Parathyroid adenoma (tissue), 2 donors: ENCODE measurements at regions not wholly inside any gene's neighbourhood (a gene's known extent, or its start where the extent isn't known, plus 50 kb on each side); places are given as distances from the start of the nearest gene placed in this dataset.

Experiments used
- H2AFZ ChIP-seq: fragments of 300-600 bp; sonication (generic); one replicate; pipeline ENCODE4 v1.7.0; 2017; ENCODE audit warnings: antibody characterized with exemption, mild to moderate bottlenecking
- H3K27ac ChIP-seq: fragments of 300-600 bp; sonication (generic); one replicate; pipeline ENCODE4 v1.7.0; 2017
- H3K27me3 ChIP-seq: fragments of 300-600 bp; sonication (generic); one replicate; pipeline ENCODE4 v1.7.0; 2017; ENCODE audit warnings: low read length; ENCODE audit not compliant: control insufficient read depth, insufficient read depth
- H3K36me3 ChIP-seq: fragments of 300-600 bp; sonication (generic); one replicate; pipeline ENCODE4 v1.7.0; 2017; ENCODE audit warnings: low read length; ENCODE audit not compliant: control insufficient read depth, insufficient read depth
- H3K4me1 ChIP-seq: fragments of 300-600 bp; sonication (generic); one replicate; pipeline ENCODE4 v1.7.0; 2017; ENCODE audit warnings: control low read depth
- H3K4me2 ChIP-seq: fragments of 300-600 bp; sonication (generic); one replicate; pipeline ENCODE4 v1.7.0; 2017; ENCODE audit warnings: low read length
- H3K4me3 ChIP-seq: fragments of 300-600 bp; sonication (generic); one replicate; pipeline ENCODE4 v1.7.0; 2017; ENCODE audit warnings: low read depth, low read length
- H3K79me2 ChIP-seq: fragments of 300-600 bp; sonication (generic); one replicate; pipeline ENCODE4 v1.7.0; 2017; ENCODE audit warnings: control low read depth
- H3K9ac ChIP-seq: fragments of 300-600 bp; sonication (generic); one replicate; pipeline ENCODE4 v1.7.0; 2017; ENCODE audit warnings: mild to moderate bottlenecking
- H3K9me3 ChIP-seq: fragments of 300-600 bp; sonication (generic); one replicate; pipeline ENCODE4 v1.7.0; 2017; ENCODE audit warnings: low read length; ENCODE audit not compliant: control insufficient read depth
- TF ChIP-seq, protein P1 (sequence below): fragments of 300-600 bp; sonication (generic); IDR thresholded peaks from one replicate; pipeline ENCODE4 v1.7.0; 2017; ENCODE audit warnings: antibody characterized with exemption, mild to moderate bottlenecking
- donor health status: primary hyperparathyroidism.

DNA sequence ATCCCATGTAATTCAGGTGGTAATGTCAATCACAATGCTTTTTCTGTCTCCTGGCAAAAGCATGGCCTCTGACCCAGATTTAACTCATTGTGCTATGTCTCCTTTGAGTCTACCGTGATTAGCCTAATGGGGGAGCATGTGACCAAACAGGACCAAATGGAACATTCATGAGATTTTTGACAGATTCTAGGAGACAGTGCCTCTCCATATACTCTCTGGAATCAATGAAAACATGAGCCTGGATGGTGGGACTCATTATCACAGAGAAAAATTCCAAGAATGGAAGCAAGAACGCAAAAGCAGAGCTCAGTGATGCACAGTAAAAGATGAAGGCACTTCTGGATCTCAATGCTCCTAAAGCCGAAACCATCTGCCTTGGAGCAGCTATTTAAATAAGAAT is 307.9 kb upstream of the MON1B start:
- Histone ChIP-seq H3K9me3 (no peaks in the 10 kb centered on the region), H2AFZ (no peak overlapping the region)
- TF ChIP-seq, protein P1, sequence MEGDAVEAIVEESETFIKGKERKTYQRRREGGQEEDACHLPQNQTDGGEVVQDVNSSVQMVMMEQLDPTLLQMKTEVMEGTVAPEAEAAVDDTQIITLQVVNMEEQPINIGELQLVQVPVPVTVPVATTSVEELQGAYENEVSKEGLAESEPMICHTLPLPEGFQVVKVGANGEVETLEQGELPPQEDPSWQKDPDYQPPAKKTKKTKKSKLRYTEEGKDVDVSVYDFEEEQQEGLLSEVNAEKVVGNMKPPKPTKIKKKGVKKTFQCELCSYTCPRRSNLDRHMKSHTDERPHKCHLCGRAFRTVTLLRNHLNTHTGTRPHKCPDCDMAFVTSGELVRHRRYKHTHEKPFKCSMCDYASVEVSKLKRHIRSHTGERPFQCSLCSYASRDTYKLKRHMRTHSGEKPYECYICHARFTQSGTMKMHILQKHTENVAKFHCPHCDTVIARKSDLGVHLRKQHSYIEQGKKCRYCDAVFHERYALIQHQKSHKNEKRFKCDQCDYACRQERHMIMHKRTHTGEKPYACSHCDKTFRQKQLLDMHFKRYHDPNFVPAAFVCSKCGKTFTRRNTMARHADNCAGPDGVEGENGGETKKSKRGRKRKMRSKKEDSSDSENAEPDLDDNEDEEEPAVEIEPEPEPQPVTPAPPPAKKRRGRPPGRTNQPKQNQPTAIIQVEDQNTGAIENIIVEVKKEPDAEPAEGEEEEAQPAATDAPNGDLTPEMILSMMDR: no peak

DNA sequence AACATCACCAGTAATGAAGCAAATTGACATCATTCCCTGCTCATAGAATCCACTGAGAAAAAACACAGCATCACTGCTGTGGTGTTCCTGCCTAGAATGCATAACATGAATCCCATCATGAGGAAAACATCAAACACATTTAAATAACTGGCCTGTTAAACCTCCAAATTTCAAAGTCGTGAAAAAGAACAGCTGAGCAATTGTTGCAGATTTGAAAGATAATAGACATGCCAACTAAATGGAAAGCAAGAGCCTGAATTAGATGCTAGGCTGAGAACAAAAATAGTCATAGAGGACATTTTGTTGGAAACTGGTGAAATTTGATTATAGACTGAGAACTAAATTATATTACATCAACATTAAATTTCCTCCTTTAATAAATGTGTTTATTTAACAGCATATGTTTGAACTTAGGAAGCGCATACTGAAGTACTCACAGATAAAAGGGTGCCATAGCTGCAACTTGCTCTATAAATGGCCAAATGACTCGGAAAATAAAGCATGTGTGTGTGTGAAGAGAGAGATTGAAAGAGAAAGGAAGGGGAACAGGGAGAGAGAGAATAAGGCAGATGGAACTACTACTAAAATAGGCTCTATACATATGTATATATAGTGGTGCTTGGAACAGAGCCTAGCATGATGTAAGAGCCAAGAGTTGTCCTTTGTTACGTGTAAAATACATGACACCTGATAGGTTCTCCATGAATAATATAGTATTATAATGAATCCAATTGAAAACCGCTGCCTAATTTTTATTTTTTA is 305.0 kb upstream of the MON1B start:
- Histone ChIP-seq H3K4me1 (no peaks in the 10 kb centered on the region), H3K4me2 (no peak overlapping the region), H3K9me3 (no peaks in the 10 kb centered on the region), H3K9ac (no peak overlapping the region), H3K4me3 (no peak overlapping the region), H3K36me3 (no peaks in the 10 kb centered on the region), H3K27me3 (no peaks in the 10 kb centered on the region), H3K27ac (no peak overlapping the region), H3K79me2 (no peaks in the 10 kb centered on the region), H2AFZ (peak overlapping the region; percentile 9)
- TF ChIP-seq, protein P1: no peak

More for the DNA sequence above, 307.9 kb upstream of the MON1B start:
- Histone ChIP-seq H3K36me3 (no peaks in the 10 kb centered on the region), H3K9ac (no peak overlapping the region), H3K27ac (no peak overlapping the region), H3K4me2 (no peak overlapping the region), H3K4me3 (no peak overlapping the region), H3K79me2 (no peaks in the 10 kb centered on the region), H3K27me3 (no peaks in the 10 kb centered on the region), H3K4me1 (no peaks in the 10 kb centered on the region)

DNA sequence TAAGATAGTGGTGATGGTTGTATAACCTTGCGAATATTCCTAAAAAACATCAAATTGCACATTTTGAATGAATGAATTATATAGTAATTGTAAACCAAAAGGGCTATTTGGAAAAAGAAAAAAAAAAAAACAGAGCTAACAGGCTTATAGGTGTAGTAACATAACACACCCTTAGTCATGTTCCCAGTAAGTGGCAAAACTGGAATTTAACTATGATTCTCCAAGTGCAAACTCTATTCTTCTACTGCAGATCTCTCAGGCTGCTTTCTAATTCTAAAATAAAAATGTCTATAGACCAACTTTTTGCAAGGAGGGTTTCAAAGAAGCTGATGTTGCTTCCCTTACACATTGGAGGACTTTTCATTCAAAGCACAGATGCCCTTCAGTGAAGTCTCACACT is 293.2 kb upstream of the MON1B start:
- no peaks in the 10 kb centered on the region for H3K27me3 ChIP-seq
- no peak overlapping the region for H3K4me2 ChIP-seq
- H3K4me1 ChIP-seq: peaks cover 7% of the 10 kb centered on the region
- H3K27ac ChIP-seq: no peak overlapping the region
- H3K9me3 ChIP-seq: no peaks in the 10 kb centered on the region
- H3K4me3 ChIP-seq: no peak overlapping the region
- peak overlapping the region; percentile 12 for H2AFZ ChIP-seq
- no peaks in the 10 kb centered on the region for H3K36me3 ChIP-seq
- TF ChIP-seq, protein P1: no peak
- H3K9ac ChIP-seq: no peak overlapping the region
- no peaks in the 10 kb centered on the region for H3K79me2 ChIP-seq

DNA sequence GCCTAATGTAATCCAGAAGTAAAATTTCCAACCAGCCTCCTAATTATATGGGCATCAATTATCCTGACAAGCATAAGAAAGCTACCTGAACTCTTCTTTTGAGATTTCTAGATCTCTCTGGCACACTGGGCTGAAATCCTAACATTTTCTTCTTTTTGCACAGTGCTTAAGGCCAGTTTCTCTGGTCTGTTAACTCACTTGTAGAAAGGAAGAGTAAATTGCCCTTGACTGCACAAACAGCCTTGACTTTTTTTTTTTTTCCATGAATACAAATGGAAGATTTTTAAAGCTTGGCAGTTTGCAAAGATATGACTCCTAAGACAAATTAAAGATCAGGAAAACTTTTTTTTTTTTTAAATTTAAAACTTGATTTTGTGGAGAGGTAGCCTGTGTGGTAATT is 291.2 kb upstream of the MON1B start:
- Histone ChIP-seq H3K4me3 (no peak overlapping the region), H3K27ac (no peak overlapping the region), H3K27me3 (no peaks in the 10 kb centered on the region), H3K79me2 (no peaks in the 10 kb centered on the region), H3K9ac (no peak overlapping the region), H2AFZ (peak overlapping the region; percentile 3), H3K4me1 (peaks cover 7% of the 10 kb centered on the region), H3K9me3 (no peaks in the 10 kb centered on the region), H3K4me2 (peak overlapping the region; percentile 8), H3K36me3 (no peaks in the 10 kb centered on the region)
- TF ChIP-seq, protein P1: no peak
